ENCODE measurements at regions not wholly inside any gene's neighbourhood (a gene's known extent, or its start where the extent isn't known, plus 50 kb on each side); places are given as distances from the start of the nearest gene placed in this dataset.

DNA sequence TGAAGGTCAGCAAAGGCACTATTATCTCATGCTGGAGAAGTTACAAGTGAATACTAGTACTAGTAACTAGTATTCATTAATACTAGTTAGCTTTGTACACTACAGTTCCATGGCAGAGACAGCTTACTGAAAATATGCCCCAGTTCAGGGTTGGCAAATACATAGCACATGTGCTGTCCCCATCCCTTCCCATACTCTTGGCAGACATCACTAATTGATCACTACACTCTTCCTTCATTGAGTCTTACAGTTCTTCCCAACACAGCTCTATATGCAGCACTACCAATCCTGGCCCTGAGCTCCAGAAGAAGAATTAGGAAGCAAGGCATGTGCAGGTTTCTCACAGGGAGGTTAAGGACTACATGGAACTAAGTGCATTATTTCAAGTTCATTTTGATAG lies 168.3 kb upstream of the EEA1 start:
- H3K4me2 ChIP-seq, result no peak overlapping the region
- POLR2A ChIA-PET, result no interaction called here
- no peak for DNase-seq
- no peak overlapping the region for H3K9ac ChIP-seq
- no peak overlapping the region for H2AFZ ChIP-seq (ENCODE audit: low read depth)
- CTCF ChIA-PET, result interaction anchor here (0.9 to 3.6 kb wide), 6 partner anchors 9 to 300 kb away, joined by 3 to 13 read pairs (median 4); no protein-coding TSS in a partner anchor
- no peaks in the 10 kb centered on the region for H4K20me1 ChIP-seq (ENCODE audit: insufficient read depth)
- no peak overlapping the region for H3K27ac ChIP-seq (ENCODE audit: low read depth in 2 of 2, low read length in 1 of 2)
- no peaks in the 10 kb centered on the region for H3K79me2 ChIP-seq (ENCODE audit: insufficient read depth)
- H3K4me1 ChIP-seq (ENCODE audit: control insufficient read depth in 1 of 2, insufficient read depth in 2 of 2, low read depth in 1 of 2, low read length in 1 of 2), result peaks cover 11 to 19% of the 10 kb centered on the region in 2 experiments; a peak in 3 of 4 replicates
- H3F3A ChIP-seq (replicated peaks; ENCODE audit: insufficient read depth), result peaks cover 3% of the 10 kb centered on the region
- no peaks in the 10 kb centered on the region for H3K36me3 ChIP-seq (replicated peaks in 1 of 2; ENCODE audit: control insufficient read depth in 1 of 2, insufficient read depth in 2 of 2, low read length in 1 of 2)
- no peaks in the 10 kb centered on the region for H3K27me3 ChIP-seq (ENCODE audit: insufficient read depth)
- TF ChIP-seq, protein P1, sequence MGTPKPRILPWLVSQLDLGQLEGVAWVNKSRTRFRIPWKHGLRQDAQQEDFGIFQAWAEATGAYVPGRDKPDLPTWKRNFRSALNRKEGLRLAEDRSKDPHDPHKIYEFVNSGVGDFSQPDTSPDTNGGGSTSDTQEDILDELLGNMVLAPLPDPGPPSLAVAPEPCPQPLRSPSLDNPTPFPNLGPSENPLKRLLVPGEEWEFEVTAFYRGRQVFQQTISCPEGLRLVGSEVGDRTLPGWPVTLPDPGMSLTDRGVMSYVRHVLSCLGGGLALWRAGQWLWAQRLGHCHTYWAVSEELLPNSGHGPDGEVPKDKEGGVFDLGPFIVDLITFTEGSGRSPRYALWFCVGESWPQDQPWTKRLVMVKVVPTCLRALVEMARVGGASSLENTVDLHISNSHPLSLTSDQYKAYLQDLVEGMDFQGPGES (IDR thresholded peaks at IDR 0.05; ENCODE audit: low read depth, low read length), result no peak
- no peak for TF ChIP-seq POLR2AphosphoS5 (IDR thresholded peaks at IDR 0.05; ENCODE audit: low read depth, low read length)
- H3K4me3 ChIP-seq (ENCODE audit: low read depth in 2 of 2, low read length in 1 of 2), result no peak overlapping the region
- H3K9me2 ChIP-seq, result no peaks in the 10 kb centered on the region
- no peaks in the 10 kb centered on the region for H3K9me3 ChIP-seq

GRCh38 chr12:93098077-93098476 lies 169.0 kb upstream of the EEA1 start:
- H3K9me3 ChIP-seq, result no peaks in the 10 kb centered on the region
- H3K4me2 ChIP-seq, result no peak overlapping the region
- DNase-seq, result no peak
- no peaks in the 10 kb centered on the region for H3K36me3 ChIP-seq (replicated peaks in 1 of 2; ENCODE audit: control insufficient read depth in 1 of 2, insufficient read depth in 2 of 2, low read length in 1 of 2)
- H2AFZ ChIP-seq (ENCODE audit: low read depth), result no peak overlapping the region
- no peak overlapping the region for H3K9ac ChIP-seq
- WGBS (ENCODE audit: low lambda C conversion rate), result 71% methylated on average over 2 of the region's 2 CpGs
- CTCF ChIA-PET, result interaction anchor here (0.6 to 3.6 kb wide), 9 partner anchors 8 to 1617 kb away, joined by 3 to 13 read pairs (median 3); no protein-coding TSS in a partner anchor
- H3F3A ChIP-seq (replicated peaks; ENCODE audit: insufficient read depth), result peaks cover 3% of the 10 kb centered on the region
- H3K4me3 ChIP-seq (ENCODE audit: low read depth in 2 of 2, low read length in 1 of 2), result no peak overlapping the region
- no peaks in the 10 kb centered on the region for H3K9me2 ChIP-seq
- H3K4me1 ChIP-seq (ENCODE audit: control insufficient read depth in 1 of 2, insufficient read depth in 2 of 2, low read depth in 1 of 2, low read length in 1 of 2), result peaks cover 8 to 22% of the 10 kb centered on the region in 2 experiments; a peak in 3 of 4 replicates
- H3K79me2 ChIP-seq (ENCODE audit: insufficient read depth), result no peaks in the 10 kb centered on the region
- H3K27me3 ChIP-seq (ENCODE audit: insufficient read depth), result no peaks in the 10 kb centered on the region
- POLR2A ChIA-PET, result no interaction called here
- H4K20me1 ChIP-seq (ENCODE audit: insufficient read depth), result no peaks in the 10 kb centered on the region
- H3K27ac ChIP-seq (ENCODE audit: low read depth in 2 of 2, low read length in 1 of 2), result no peak overlapping the region
- no peak for TF ChIP-seq FOSL2 (IDR thresholded peaks at IDR 0.05; ENCODE audit: borderline replicate concordance, low read depth)
- TF ChIP-seq YY1 (IDR thresholded peaks at IDR 0.05; ENCODE audit: low read depth), result peak; percentile 42; the same call in 1 of the 2 replicates
- no peak; the same call in 1 of the 2 replicates for TF ChIP-seq SMC3 (IDR thresholded peaks at IDR 0.05; ENCODE audit: low read depth, low read length)
- TF ChIP-seq NFIC (IDR thresholded peaks at IDR 0.05; ENCODE audit: borderline replicate concordance), result peak; percentile 70
- TF ChIP-seq EZH2phosphoT487 (IDR thresholded peaks at IDR 0.05; ENCODE audit: borderline replicate concordance, low read depth), result no peak
- no peak for TF ChIP-seq JUND (IDR thresholded peaks at IDR 0.05)
- TF ChIP-seq RAD21 (IDR thresholded peaks at IDR 0.05; ENCODE audit: low read length), result peak; percentile 45
- TF ChIP-seq, protein P2, sequence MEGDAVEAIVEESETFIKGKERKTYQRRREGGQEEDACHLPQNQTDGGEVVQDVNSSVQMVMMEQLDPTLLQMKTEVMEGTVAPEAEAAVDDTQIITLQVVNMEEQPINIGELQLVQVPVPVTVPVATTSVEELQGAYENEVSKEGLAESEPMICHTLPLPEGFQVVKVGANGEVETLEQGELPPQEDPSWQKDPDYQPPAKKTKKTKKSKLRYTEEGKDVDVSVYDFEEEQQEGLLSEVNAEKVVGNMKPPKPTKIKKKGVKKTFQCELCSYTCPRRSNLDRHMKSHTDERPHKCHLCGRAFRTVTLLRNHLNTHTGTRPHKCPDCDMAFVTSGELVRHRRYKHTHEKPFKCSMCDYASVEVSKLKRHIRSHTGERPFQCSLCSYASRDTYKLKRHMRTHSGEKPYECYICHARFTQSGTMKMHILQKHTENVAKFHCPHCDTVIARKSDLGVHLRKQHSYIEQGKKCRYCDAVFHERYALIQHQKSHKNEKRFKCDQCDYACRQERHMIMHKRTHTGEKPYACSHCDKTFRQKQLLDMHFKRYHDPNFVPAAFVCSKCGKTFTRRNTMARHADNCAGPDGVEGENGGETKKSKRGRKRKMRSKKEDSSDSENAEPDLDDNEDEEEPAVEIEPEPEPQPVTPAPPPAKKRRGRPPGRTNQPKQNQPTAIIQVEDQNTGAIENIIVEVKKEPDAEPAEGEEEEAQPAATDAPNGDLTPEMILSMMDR (IDR thresholded peaks at IDR 0.05), result peak; percentile 55
- no peak for TF ChIP-seq EP300 (IDR thresholded peaks at IDR 0.05; ENCODE audit: borderline replicate concordance in 1 of 2, low read depth in 1 of 2, low read length in 1 of 2)
- TF ChIP-seq GABPA (IDR thresholded peaks at IDR 0.05; ENCODE audit: low read depth), result no peak
- no peak for TF ChIP-seq RCOR1 (IDR thresholded peaks at IDR 0.05; ENCODE audit: low read length)
- TF ChIP-seq GATA2 (CRISPR knock-in tag; IDR thresholded peaks at IDR 0.05), result no peak
- TF ChIP-seq, protein P3, sequence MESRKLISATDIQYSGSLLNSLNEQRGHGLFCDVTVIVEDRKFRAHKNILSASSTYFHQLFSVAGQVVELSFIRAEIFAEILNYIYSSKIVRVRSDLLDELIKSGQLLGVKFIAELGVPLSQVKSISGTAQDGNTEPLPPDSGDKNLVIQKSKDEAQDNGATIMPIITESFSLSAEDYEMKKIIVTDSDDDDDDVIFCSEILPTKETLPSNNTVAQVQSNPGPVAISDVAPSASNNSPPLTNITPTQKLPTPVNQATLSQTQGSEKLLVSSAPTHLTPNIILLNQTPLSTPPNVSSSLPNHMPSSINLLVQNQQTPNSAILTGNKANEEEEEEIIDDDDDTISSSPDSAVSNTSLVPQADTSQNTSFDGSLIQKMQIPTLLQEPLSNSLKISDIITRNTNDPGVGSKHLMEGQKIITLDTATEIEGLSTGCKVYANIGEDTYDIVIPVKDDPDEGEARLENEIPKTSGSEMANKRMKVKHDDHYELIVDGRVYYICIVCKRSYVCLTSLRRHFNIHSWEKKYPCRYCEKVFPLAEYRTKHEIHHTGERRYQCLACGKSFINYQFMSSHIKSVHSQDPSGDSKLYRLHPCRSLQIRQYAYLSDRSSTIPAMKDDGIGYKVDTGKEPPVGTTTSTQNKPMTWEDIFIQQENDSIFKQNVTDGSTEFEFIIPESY (IDR thresholded peaks at IDR 0.05; ENCODE audit: borderline replicate concordance, low read depth), result no peak
- TF ChIP-seq SIN3A (IDR thresholded peaks at IDR 0.05; ENCODE audit: borderline replicate concordance, low read depth, low read length), result no peak
- TF ChIP-seq CHD2 (IDR thresholded peaks at IDR 0.05; ENCODE audit: low read length, partially characterized antibody), result no peak
- TF ChIP-seq, protein P4, sequence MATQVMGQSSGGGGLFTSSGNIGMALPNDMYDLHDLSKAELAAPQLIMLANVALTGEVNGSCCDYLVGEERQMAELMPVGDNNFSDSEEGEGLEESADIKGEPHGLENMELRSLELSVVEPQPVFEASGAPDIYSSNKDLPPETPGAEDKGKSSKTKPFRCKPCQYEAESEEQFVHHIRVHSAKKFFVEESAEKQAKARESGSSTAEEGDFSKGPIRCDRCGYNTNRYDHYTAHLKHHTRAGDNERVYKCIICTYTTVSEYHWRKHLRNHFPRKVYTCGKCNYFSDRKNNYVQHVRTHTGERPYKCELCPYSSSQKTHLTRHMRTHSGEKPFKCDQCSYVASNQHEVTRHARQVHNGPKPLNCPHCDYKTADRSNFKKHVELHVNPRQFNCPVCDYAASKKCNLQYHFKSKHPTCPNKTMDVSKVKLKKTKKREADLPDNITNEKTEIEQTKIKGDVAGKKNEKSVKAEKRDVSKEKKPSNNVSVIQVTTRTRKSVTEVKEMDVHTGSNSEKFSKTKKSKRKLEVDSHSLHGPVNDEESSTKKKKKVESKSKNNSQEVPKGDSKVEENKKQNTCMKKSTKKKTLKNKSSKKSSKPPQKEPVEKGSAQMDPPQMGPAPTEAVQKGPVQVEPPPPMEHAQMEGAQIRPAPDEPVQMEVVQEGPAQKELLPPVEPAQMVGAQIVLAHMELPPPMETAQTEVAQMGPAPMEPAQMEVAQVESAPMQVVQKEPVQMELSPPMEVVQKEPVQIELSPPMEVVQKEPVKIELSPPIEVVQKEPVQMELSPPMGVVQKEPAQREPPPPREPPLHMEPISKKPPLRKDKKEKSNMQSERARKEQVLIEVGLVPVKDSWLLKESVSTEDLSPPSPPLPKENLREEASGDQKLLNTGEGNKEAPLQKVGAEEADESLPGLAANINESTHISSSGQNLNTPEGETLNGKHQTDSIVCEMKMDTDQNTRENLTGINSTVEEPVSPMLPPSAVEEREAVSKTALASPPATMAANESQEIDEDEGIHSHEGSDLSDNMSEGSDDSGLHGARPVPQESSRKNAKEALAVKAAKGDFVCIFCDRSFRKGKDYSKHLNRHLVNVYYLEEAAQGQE (IDR thresholded peaks at IDR 0.05; ENCODE audit: low read depth, low read length), result no peak
- no peak for TF ChIP-seq USF2 (IDR thresholded peaks at IDR 0.05; ENCODE audit: borderline replicate concordance, low read depth, low read length)

All from SK-N-SH (cell line).